GM23338 (cell line): ENCODE measurements at regions not wholly inside any gene's neighbourhood (a gene's known extent, or its start where the extent isn't known, plus 50 kb on each side); places are given as distances from the start of the nearest gene placed in this dataset.

Experiments used
- ATAC-seq: fragments of 200-7000 bp; cut with Tn5 transposase; 3 replicates; pipeline ENCODE4 v1.9.1; 2020
- DNase-seq: peaks from one replicate; pipeline ENCODE4 v3.0.0-alpha.2; 2015; ENCODE audit warnings: low spot score
- H2AFZ ChIP-seq: fragments of 200-600 bp; sonication (generic); 2 replicates; pipeline ENCODE4 v1.8.0; 2016; ENCODE audit warnings: antibody characterized with exemption, mild to moderate bottlenecking, moderate library complexity
- H3F3A ChIP-seq: fragments of 200-600 bp; sonication (generic); replicated peaks from 2 replicates; pipeline ENCODE4 v1.8.0; 2017; ENCODE audit warnings: antibody characterized with exemption, mixed run types, low read depth
- H3K27ac ChIP-seq: fragments of 200-600 bp; sonication (generic); 2 replicates; pipeline ENCODE4 v1.6.1; 2016; ENCODE audit warnings: low read depth
- H3K27me3 ChIP-seq: fragments of 200-600 bp; sonication (generic); 2 replicates; pipeline ENCODE4 v1.8.0; 2016; ENCODE audit warnings: mild to moderate bottlenecking, mixed run types, moderate library complexity; ENCODE audit not compliant: insufficient read depth
- H3K36me3 ChIP-seq: fragments of 200-600 bp; sonication (generic); 2 replicates; pipeline ENCODE4 v1.8.0; 2016; ENCODE audit warnings: mild to moderate bottlenecking; ENCODE audit not compliant: insufficient read depth
- H3K4me1 ChIP-seq: fragments of 200-600 bp; sonication (generic); 2 replicates; pipeline ENCODE4 v1.8.0; 2016; ENCODE audit warnings: mild to moderate bottlenecking, moderate library complexity; ENCODE audit not compliant: insufficient read depth
- H3K4me2 ChIP-seq: fragments of 200-600 bp; sonication (generic); 2 replicates; pipeline ENCODE4 v1.7.1; 2017; ENCODE audit warnings: mixed run types
- H3K4me3 ChIP-seq: fragments of 200-600 bp; sonication (generic); 2 replicates; pipeline ENCODE4 v1.6.1; 2016; ENCODE audit warnings: mixed run types
- H3K79me2 ChIP-seq: fragments of 200-600 bp; sonication (generic); replicated peaks from 2 replicates; pipeline ENCODE4 v1.8.0; 2017; ENCODE audit warnings: mild to moderate bottlenecking; ENCODE audit not compliant: insufficient read depth
- H3K9me2 ChIP-seq: fragments of 200-600 bp; sonication (generic); 2 replicates; pipeline ENCODE4 v1.8.0; 2017; ENCODE audit not compliant: insufficient read depth
- H4K20me1 ChIP-seq: fragments of 200-600 bp; sonication (generic); replicated peaks from 2 replicates; pipeline ENCODE4 v1.8.0; 2017; ENCODE audit warnings: mild to moderate bottlenecking; ENCODE audit not compliant: insufficient read depth
- H3K27ac Mint-ChIP-seq: 2 replicates; pipeline ENCODE4 v1.8.0; 2020; ENCODE audit warnings: inconsistent platforms, mild to moderate bottlenecking, moderate library complexity, mixed read lengths
- H3K27me3 Mint-ChIP-seq: 3 replicates; pipeline ENCODE4 v1.8.0; 2022; ENCODE audit warnings: low read depth, mild to moderate bottlenecking, moderate library complexity, mixed read lengths, inconsistent platforms; ENCODE audit not compliant: insufficient read depth, poor library complexity
- H3K36me3 Mint-ChIP-seq: 3 replicates; pipeline ENCODE4 v1.8.0; 2021; ENCODE audit warnings: low read depth, mild to moderate bottlenecking, inconsistent platforms, moderate library complexity, mixed read lengths
- H3K4me1 Mint-ChIP-seq: 3 replicates; pipeline ENCODE4 v1.8.0; 2020; ENCODE audit warnings: mild to moderate bottlenecking, inconsistent platforms, mixed read lengths
- H3K4me3 Mint-ChIP-seq: 3 replicates; pipeline ENCODE4 v1.8.0; 2021; ENCODE audit warnings: moderate library complexity, mild to moderate bottlenecking, inconsistent platforms, mixed read lengths
- H3K9me3 Mint-ChIP-seq: 3 replicates; pipeline ENCODE4 v1.8.0; 2020; ENCODE audit warnings: moderate library complexity, mild to moderate bottlenecking, inconsistent platforms, mixed read lengths
- CREB1 ChIP-seq: fragments of 250-450 bp; sonication (Bioruptor Pico); IDR thresholded peaks from 2 replicates; pipeline ENCODE4 v1.5.0; 2020; ENCODE audit warnings: low read depth, mild to moderate bottlenecking, moderate library complexity
- EZH2phosphoT487 ChIP-seq: fragments of 200-600 bp; sonication (generic); IDR thresholded peaks from one replicate; pipeline ENCODE4 v1.8.1; 2018; ENCODE audit warnings: antibody characterized with exemption; ENCODE audit not compliant: unreplicated experiment
- JUNB ChIP-seq: IDR thresholded peaks from one replicate; pipeline ENCODE4 v1.6.1; 2016; ENCODE audit warnings: antibody characterized with exemption; ENCODE audit not compliant: unreplicated experiment
- POLR2AphosphoS5 ChIP-seq: IDR thresholded peaks from 2 replicates; pipeline ENCODE4 v1.6.1; 2016; ENCODE audit warnings: antibody characterized with exemption, low read depth
- ZNF114 ChIP-seq: fragments of 250-450 bp; sonication (Bioruptor Pico); IDR thresholded peaks from 2 replicates; pipeline ENCODE4 v1.5.0; 2020; ENCODE audit warnings: mild to moderate bottlenecking, moderate library complexity
- ZNF331 ChIP-seq: fragments of 250-450 bp; sonication (Bioruptor Pico); IDR thresholded peaks from 2 replicates; pipeline ENCODE4 v1.5.0; 2020; ENCODE audit warnings: low read depth, mild to moderate bottlenecking, moderate library complexity
- TF ChIP-seq, protein P1 (sequence below): fragments of 250-450 bp; sonication (Bioruptor Pico); IDR thresholded peaks from 2 replicates; pipeline ENCODE4 v1.5.0; 2020; ENCODE audit warnings: mild to moderate bottlenecking, moderate library complexity
- TF ChIP-seq, protein P2 (sequence below): IDR thresholded peaks from one replicate; pipeline ENCODE4 v1.6.1; 2018; ENCODE audit warnings: antibody characterized with exemption; ENCODE audit not compliant: unreplicated experiment
- TF ChIP-seq, protein P3 (sequence below), 2 experiments: fragments of 200-600 bp in 1 of 2; sonication (generic) in 1 of 2; conservative IDR thresholded peaks; 2 replicates each; pipeline versions ENCODE4 v1.5.1 to v1.6.1; 2016 to 2017; ENCODE audit warnings: antibody characterized with exemption in 2 of 2, low read depth in 2 of 2, mild to moderate bottlenecking in 2 of 2, moderate library complexity in 1 of 2

DNA sequence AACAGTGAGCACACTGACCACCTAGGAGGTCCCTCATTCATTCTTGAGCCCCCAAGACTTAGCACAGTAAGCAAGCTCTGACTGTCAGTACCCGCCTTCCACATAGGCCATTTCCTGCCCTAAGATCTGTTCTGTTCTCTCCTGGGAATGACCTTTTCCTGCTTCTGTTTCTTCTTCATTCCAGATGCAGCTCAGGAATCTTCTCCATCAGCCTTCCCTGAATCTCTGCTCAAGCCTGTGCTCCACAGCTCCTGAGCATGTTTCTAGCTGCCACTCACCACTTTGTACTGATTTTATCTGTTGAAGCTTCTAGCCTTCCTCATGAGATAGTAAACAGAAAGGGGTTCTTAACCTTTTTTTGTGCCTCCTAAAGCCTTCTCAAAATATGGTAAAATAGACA, 56.6 kb downstream of the ZNF281 start (continued):
- TF ChIP-seq, protein P1, sequence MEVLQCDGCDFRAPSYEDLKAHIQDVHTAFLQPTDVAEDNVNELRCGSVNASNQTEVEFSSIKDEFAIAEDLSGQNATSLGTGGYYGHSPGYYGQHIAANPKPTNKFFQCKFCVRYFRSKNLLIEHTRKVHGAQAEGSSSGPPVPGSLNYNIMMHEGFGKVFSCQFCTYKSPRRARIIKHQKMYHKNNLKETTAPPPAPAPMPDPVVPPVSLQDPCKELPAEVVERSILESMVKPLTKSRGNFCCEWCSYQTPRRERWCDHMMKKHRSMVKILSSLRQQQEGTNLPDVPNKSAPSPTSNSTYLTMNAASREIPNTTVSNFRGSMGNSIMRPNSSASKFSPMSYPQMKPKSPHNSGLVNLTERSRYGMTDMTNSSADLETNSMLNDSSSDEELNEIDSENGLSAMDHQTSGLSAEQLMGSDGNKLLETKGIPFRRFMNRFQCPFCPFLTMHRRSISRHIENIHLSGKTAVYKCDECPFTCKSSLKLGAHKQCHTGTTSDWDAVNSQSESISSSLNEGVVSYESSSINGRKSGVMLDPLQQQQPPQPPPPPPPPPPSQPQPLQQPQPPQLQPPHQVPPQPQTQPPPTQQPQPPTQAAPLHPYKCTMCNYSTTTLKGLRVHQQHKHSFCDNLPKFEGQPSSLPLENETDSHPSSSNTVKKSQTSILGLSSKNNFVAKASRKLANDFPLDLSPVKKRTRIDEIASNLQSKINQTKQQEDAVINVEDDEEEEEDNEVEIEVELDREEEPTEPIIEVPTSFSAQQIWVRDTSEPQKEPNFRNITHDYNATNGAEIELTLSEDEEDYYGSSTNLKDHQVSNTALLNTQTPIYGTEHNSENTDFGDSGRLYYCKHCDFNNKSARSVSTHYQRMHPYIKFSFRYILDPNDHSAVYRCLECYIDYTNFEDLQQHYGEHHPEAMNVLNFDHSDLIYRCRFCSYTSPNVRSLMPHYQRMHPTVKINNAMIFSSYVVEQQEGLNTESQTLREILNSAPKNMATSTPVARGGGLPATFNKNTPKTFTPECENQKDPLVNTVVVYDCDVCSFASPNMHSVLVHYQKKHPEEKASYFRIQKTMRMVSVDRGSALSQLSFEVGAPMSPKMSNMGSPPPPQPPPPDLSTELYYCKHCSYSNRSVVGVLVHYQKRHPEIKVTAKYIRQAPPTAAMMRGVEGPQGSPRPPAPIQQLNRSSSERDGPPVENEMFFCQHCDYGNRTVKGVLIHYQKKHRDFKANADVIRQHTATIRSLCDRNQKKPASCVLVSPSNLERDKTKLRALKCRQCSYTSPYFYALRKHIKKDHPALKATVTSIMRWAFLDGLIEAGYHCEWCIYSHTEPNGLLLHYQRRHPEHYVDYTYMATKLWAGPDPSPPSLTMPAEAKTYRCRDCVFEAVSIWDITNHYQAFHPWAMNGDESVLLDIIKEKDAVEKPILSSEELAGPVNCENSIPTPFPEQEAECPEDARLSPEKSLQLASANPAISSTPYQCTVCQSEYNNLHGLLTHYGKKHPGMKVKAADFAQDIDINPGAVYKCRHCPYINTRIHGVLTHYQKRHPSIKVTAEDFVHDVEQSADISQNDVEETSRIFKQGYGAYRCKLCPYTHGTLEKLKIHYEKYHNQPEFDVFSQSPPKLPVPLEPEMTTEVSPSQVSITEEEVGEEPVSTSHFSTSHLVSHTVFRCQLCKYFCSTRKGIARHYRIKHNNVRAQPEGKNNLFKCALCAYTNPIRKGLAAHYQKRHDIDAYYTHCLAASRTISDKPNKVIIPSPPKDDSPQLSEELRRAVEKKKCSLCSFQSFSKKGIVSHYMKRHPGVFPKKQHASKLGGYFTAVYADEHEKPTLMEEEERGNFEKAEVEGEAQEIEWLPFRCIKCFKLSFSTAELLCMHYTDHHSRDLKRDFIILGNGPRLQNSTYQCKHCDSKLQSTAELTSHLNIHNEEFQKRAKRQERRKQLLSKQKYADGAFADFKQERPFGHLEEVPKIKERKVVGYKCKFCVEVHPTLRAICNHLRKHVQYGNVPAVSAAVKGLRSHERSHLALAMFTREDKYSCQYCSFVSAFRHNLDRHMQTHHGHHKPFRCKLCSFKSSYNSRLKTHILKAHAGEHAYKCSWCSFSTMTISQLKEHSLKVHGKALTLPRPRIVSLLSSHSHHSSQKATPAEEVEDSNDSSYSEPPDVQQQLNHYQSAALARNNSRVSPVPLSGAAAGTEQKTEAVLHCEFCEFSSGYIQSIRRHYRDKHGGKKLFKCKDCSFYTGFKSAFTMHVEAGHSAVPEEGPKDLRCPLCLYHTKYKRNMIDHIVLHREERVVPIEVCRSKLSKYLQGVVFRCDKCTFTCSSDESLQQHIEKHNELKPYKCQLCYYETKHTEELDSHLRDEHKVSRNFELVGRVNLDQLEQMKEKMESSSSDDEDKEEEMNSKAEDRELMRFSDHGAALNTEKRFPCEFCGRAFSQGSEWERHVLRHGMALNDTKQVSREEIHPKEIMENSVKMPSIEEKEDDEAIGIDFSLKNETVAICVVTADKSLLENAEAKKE (CRISPR knock-in tag), result no peak
- TF ChIP-seq POLR2AphosphoS5 (no peak), JUNB (no peak)
- TF ChIP-seq, protein P2, sequence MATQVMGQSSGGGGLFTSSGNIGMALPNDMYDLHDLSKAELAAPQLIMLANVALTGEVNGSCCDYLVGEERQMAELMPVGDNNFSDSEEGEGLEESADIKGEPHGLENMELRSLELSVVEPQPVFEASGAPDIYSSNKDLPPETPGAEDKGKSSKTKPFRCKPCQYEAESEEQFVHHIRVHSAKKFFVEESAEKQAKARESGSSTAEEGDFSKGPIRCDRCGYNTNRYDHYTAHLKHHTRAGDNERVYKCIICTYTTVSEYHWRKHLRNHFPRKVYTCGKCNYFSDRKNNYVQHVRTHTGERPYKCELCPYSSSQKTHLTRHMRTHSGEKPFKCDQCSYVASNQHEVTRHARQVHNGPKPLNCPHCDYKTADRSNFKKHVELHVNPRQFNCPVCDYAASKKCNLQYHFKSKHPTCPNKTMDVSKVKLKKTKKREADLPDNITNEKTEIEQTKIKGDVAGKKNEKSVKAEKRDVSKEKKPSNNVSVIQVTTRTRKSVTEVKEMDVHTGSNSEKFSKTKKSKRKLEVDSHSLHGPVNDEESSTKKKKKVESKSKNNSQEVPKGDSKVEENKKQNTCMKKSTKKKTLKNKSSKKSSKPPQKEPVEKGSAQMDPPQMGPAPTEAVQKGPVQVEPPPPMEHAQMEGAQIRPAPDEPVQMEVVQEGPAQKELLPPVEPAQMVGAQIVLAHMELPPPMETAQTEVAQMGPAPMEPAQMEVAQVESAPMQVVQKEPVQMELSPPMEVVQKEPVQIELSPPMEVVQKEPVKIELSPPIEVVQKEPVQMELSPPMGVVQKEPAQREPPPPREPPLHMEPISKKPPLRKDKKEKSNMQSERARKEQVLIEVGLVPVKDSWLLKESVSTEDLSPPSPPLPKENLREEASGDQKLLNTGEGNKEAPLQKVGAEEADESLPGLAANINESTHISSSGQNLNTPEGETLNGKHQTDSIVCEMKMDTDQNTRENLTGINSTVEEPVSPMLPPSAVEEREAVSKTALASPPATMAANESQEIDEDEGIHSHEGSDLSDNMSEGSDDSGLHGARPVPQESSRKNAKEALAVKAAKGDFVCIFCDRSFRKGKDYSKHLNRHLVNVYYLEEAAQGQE, result no peak

DNA sequence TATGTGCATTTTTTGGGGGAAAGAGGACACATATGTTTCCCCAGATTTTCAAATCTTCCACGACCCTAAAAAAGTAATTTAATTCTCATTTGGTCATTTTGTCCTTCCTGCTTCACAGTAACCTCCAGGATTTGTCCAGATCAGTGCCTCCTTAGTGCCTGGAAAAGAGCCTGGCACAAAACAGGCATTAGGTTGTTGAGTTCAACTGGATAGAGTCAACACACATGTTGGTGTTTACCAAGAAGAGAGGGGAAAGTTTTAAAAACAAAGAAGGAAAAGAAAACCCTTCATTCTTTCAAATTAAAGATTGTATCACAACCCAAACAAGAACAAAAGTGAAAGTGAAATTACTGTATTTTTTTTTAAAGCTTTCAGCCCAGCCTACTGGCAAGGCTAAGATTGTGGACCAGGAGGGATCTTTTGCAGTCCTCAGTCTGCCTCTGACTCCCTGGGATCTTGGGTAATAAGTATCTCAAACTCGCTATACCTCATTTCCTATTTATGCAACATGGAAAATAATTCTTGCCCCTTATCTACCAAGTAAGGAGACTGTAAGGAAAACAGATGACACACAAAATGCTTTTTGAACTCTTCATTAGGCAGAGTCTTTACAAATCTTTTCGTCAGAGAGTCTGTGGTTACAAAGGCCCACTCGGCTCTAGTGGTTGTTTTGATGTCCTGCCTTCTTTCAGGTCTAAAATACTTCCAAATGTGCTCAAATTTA, 57.8 kb downstream of the ZNF281 start:
- no peaks in the 10 kb centered on the region for H4K20me1 ChIP-seq
- peaks cover 3% of the 10 kb centered on the region; the same call in 1 of the 2 replicates for H3K4me1 ChIP-seq
- H3K36me3 ChIP-seq, result no peaks in the 10 kb centered on the region
- Mint-ChIP-seq H3K27ac (no peak overlapping the region), H3K4me1 (peaks cover 22% of the 10 kb centered on the region), H3K9me3 (no peaks in the 10 kb centered on the region), H3K4me3 (no peak overlapping the region), H3K27me3 (peaks cover 3% of the 10 kb centered on the region), H3K36me3 (peaks cover 7% of the 10 kb centered on the region; the same call in 2 of the 3 replicates)
- H3K79me2 ChIP-seq, result no peaks in the 10 kb centered on the region
- H3K4me3 ChIP-seq, result no peak overlapping the region
- H3F3A ChIP-seq, result no peaks in the 10 kb centered on the region
- no peak overlapping the region for H2AFZ ChIP-seq
- no peak for ATAC-seq
- no peaks in the 10 kb centered on the region for H3K9me2 ChIP-seq
- H3K4me2 ChIP-seq, result no peak overlapping the region
- H3K27ac ChIP-seq, result no peak overlapping the region
- DNase-seq, result no peak
- no peaks in the 10 kb centered on the region for H3K27me3 ChIP-seq
- TF ChIP-seq CREB1, result no peak
- TF ChIP-seq ZNF331, result no peak
- TF ChIP-seq, protein P2, result no peak
- TF ChIP-seq EZH2phosphoT487, result no peak
- no peak for TF ChIP-seq ZNF114
- TF ChIP-seq JUNB, result no peak
- TF ChIP-seq, protein P3, sequence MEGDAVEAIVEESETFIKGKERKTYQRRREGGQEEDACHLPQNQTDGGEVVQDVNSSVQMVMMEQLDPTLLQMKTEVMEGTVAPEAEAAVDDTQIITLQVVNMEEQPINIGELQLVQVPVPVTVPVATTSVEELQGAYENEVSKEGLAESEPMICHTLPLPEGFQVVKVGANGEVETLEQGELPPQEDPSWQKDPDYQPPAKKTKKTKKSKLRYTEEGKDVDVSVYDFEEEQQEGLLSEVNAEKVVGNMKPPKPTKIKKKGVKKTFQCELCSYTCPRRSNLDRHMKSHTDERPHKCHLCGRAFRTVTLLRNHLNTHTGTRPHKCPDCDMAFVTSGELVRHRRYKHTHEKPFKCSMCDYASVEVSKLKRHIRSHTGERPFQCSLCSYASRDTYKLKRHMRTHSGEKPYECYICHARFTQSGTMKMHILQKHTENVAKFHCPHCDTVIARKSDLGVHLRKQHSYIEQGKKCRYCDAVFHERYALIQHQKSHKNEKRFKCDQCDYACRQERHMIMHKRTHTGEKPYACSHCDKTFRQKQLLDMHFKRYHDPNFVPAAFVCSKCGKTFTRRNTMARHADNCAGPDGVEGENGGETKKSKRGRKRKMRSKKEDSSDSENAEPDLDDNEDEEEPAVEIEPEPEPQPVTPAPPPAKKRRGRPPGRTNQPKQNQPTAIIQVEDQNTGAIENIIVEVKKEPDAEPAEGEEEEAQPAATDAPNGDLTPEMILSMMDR (conservative IDR thresholded peaks at IDR 0.05; ENCODE audit: low read depth in 2 of 2), result no peak
